ENCODE measurements at regions not wholly inside any gene's neighbourhood (a gene's known extent, or its start where the extent isn't known, plus 50 kb on each side); places are given as distances from the start of the nearest gene placed in this dataset.

- TF ChIP-seq, protein P1, sequence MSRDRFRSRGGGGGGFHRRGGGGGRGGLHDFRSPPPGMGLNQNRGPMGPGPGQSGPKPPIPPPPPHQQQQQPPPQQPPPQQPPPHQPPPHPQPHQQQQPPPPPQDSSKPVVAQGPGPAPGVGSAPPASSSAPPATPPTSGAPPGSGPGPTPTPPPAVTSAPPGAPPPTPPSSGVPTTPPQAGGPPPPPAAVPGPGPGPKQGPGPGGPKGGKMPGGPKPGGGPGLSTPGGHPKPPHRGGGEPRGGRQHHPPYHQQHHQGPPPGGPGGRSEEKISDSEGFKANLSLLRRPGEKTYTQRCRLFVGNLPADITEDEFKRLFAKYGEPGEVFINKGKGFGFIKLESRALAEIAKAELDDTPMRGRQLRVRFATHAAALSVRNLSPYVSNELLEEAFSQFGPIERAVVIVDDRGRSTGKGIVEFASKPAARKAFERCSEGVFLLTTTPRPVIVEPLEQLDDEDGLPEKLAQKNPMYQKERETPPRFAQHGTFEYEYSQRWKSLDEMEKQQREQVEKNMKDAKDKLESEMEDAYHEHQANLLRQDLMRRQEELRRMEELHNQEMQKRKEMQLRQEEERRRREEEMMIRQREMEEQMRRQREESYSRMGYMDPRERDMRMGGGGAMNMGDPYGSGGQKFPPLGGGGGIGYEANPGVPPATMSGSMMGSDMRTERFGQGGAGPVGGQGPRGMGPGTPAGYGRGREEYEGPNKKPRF (IDR thresholded peaks at IDR 0.05; ENCODE audit: low read depth, low read length): no peak
- TF ChIP-seq GATAD2B (IDR thresholded peaks at IDR 0.05; ENCODE audit: borderline replicate concordance): no peak
- TF ChIP-seq SNAPC5 (CRISPR knock-in tag; IDR thresholded peaks at IDR 0.05): no peak
Observed at GRCh38 chr2:182587831-182588230, 128.2 kb upstream of the DNAJC10 start (continued).

GRCh38 chr2:182589121-182589520, 126.9 kb upstream of the DNAJC10 start:
- Histone ChIP-seq H3K36me3 (ENCODE audit: control insufficient read depth, insufficient read depth, low read length) (no peaks in the 10 kb centered on the region), H4K20me1 (replicated peaks; ENCODE audit: control insufficient read depth, insufficient read depth, low read length) (no peaks in the 10 kb centered on the region), H3K79me2 (ENCODE audit: control insufficient read depth, insufficient read depth, low read length) (no peaks in the 10 kb centered on the region), H3K9me1 (ENCODE audit: control insufficient read depth, insufficient read depth, low read length) (no peaks in the 10 kb centered on the region), H3K9me3 (replicated peaks; ENCODE audit: control insufficient read depth, insufficient read depth, low read depth, low read length) (no peaks in the 10 kb centered on the region), H3K27ac (ENCODE audit: extremely low read depth, low read depth, low read length) (no peak overlapping the region), H3K27me3 (ENCODE audit: control insufficient read depth in 2 of 2, insufficient read depth in 2 of 2, low read length in 2 of 2) (no peaks in the 10 kb centered on the region), H3K9ac (ENCODE audit: insufficient read depth in 1 of 2, low read depth in 2 of 2, low read length in 2 of 2) (no peak overlapping the region), H3K4me3 (no peak overlapping the region), H2AFZ (ENCODE audit: low read depth, low read length) (no peak overlapping the region), H3K4me1 (replicated peaks in 1 of 2; ENCODE audit: control insufficient read depth in 2 of 2, insufficient read depth in 2 of 2, low read length in 2 of 2) (no peaks in the 10 kb centered on the region), H3K4me2 (ENCODE audit: insufficient read depth, low read length) (no peak overlapping the region)
- BruUV-seq (replicated peaks): no TSS peak
- in situ Hi-C loops (cut with MboI): no loop called here
- intact Hi-C loops (cut with micrococcal nuclease): no loop called here
- TF ChIP-seq NFIC (IDR thresholded peaks at IDR 0.05) (0 out of 2 replicates have a peak, but pooled peaks have one; percentile 11), HNRNPK (IDR thresholded peaks at IDR 0.05; ENCODE audit: low read depth, low read length, poor library complexity, severe bottlenecking) (peak; percentile 38), POLR2G (IDR thresholded peaks at IDR 0.05; ENCODE audit: low read depth, low read length) (no peak)
- ChIA-PET POLR2A (interaction anchor here (1.2 kb wide), 1 partner anchor 9 kb away, joined by 4 read pairs; no protein-coding TSS in a partner anchor), CTCF (ENCODE audit: low intra/inter-chr PET ratio) (no interaction called here)
- ATAC-seq (no peak), DNase-seq (ENCODE audit: extremely low read depth in 1 of 4, low spot score in 3 of 4) (no peak), FAIRE-seq (no peak)

Data from K562 (cell line).